ENCODE measurements at regions not wholly inside any gene's neighbourhood (a gene's known extent, or its start where the extent isn't known, plus 50 kb on each side); places are given as distances from the start of the nearest gene placed in this dataset.

GRCh38 chr3:169029674-169030285 lies 633.7 kb downstream of the MECOM start:
- H3K27me3 ChIP-seq (ENCODE audit: control insufficient read depth, insufficient read depth, low read length) = no peaks in the 10 kb centered on the region
- ChIA-PET CTCF (no interaction called here), POLR2A (no interaction called here)
- H3K36me3 ChIP-seq (ENCODE audit: control insufficient read depth, insufficient read depth, low read length) = no peaks in the 10 kb centered on the region
- no peak for DNase-seq (ENCODE audit: low read depth)
- no peak overlapping the region for H3K4me3 ChIP-seq (ENCODE audit: low read depth, low read length)
- no peak for TF ChIP-seq CTCF (IDR thresholded peaks at IDR 0.05; ENCODE audit: insufficient read depth, low read depth, low read length)

GRCh38 chr3:169028716-169029115 lies 634.8 kb downstream of the MECOM start:
- ChIA-PET POLR2A (no interaction called here), CTCF (no interaction called here)
- Histone ChIP-seq H3K4me3 (ENCODE audit: low read depth, low read length) (no peak overlapping the region), H3K27me3 (ENCODE audit: control insufficient read depth, insufficient read depth, low read length) (no peaks in the 10 kb centered on the region), H3K36me3 (ENCODE audit: control insufficient read depth, insufficient read depth, low read length) (no peaks in the 10 kb centered on the region)
- no peak for DNase-seq (ENCODE audit: low read depth)
- no peak for TF ChIP-seq CTCF (IDR thresholded peaks at IDR 0.05; ENCODE audit: insufficient read depth, low read depth, low read length)

GRCh38 chr3:169026543-169027182 lies 636.8 kb downstream of the MECOM start:
- H3K27me3 ChIP-seq (ENCODE audit: control insufficient read depth, insufficient read depth, low read length) = no peaks in the 10 kb centered on the region
- DNase-seq (ENCODE audit: low read depth) = peak; percentile 78
- ChIA-PET CTCF (interaction anchor here (1.3 kb wide), 1 partner anchor 123 kb away, joined by 5 read pairs; no protein-coding TSS in a partner anchor), POLR2A (no interaction called here)
- no peaks in the 10 kb centered on the region for H3K36me3 ChIP-seq (ENCODE audit: control insufficient read depth, insufficient read depth, low read length)
- no peak for TF ChIP-seq CTCF (IDR thresholded peaks at IDR 0.05; ENCODE audit: insufficient read depth, low read depth, low read length)
- H3K4me3 ChIP-seq (ENCODE audit: low read depth, low read length) = no peak overlapping the region

- DNase-seq (ENCODE audit: low read depth) = no peak
- H3K4me3 ChIP-seq (ENCODE audit: low read depth, low read length) = no peak overlapping the region
- H3K36me3 ChIP-seq (ENCODE audit: control insufficient read depth, insufficient read depth, low read length) = no peaks in the 10 kb centered on the region
- no peaks in the 10 kb centered on the region; the same call in 1 of the 2 replicates for H3K27me3 ChIP-seq (ENCODE audit: control insufficient read depth, insufficient read depth, low read length)
- ChIA-PET POLR2A (no interaction called here), CTCF (interaction anchor here (1.8 kb wide), 1 partner anchor 14 kb away, joined by 4 read pairs; no protein-coding TSS in a partner anchor)
- TF ChIP-seq CTCF (IDR thresholded peaks at IDR 0.05; ENCODE audit: insufficient read depth, low read depth, low read length) = no peak
Observed at GRCh38 chr3:169022457-169022856, 641.1 kb downstream of the MECOM start.

GRCh38 chr3:169020371-169020770 lies 643.1 kb downstream of the MECOM start:
- ChIA-PET CTCF (no interaction called here), POLR2A (no interaction called here)
- no peak for TF ChIP-seq CTCF (IDR thresholded peaks at IDR 0.05; ENCODE audit: insufficient read depth, low read depth, low read length)

More at GRCh38 chr3:169020371-169020770, 643.1 kb downstream of the MECOM start:
- DNase-seq (ENCODE audit: low read depth) = no peak
- Histone ChIP-seq H3K36me3 (ENCODE audit: control insufficient read depth, insufficient read depth, low read length) (no peaks in the 10 kb centered on the region), H3K4me3 (ENCODE audit: low read depth, low read length) (no peak overlapping the region), H3K27me3 (ENCODE audit: control insufficient read depth, insufficient read depth, low read length) (no peaks in the 10 kb centered on the region; the same call in 1 of the 2 replicates)

All from BJ (cell line).